Endothelial cell of umbilical vein (primary cell): ENCODE measurements at regions not wholly inside any gene's neighbourhood (a gene's known extent, or its start where the extent isn't known, plus 50 kb on each side); places are given as distances from the start of the nearest gene placed in this dataset.

Experiments
- BruUV-seq: library from RNA; stranded (reverse); fragments of 400-500 nt; replicated peaks from 2 replicates; lab custom pipeline; 2021; lab: Mats Ljungman, UMichigan
- CTCF ChIA-PET: fragments of 300-600, 350-600 bp; sonication (Branson Sonifier 250); formaldehyde crosslinking; loops from one replicate; lab custom pipeline; 2021; ENCODE audit warnings: antibody characterized with exemption, inconsistent platforms; lab: Charles Lee
- POLR2A ChIA-PET: fragments of 300-600, 350-600 bp; sonication (Branson Sonifier 250); formaldehyde crosslinking; loops from one replicate; lab custom pipeline; 2021; ENCODE audit warnings: antibody characterized with exemption, inconsistent platforms; lab: Charles Lee
- DNase-seq: peaks from one replicate; pipeline ENCODE4 v3.0.0-alpha.2; 2011; ENCODE audit warnings: low read depth, low spot score
- FAIRE-seq: peaks from 2 replicates; lab custom pipeline; 2011; peaks lifted over from hg19 to GRCh38; lab: Jason Lieb, UNC
- H2AFZ ChIP-seq: 2 replicates; pipeline ENCODE4 v1.6.0; 2012; ENCODE audit warnings: low read depth, low read length, control low read depth, inconsistent platforms
- H3K27ac ChIP-seq: 2 replicates; pipeline ENCODE4 v1.5.1; 2011; ENCODE audit warnings: low read depth, mild to moderate bottlenecking, control low read depth, low read length, moderate library complexity; ENCODE audit not compliant: insufficient read depth
- H3K27me3 ChIP-seq, 2 experiments: 2 replicates each; pipeline versions ENCODE4 v1.6.0 to v1.6.1; 2011; ENCODE audit warnings: low read length in 2 of 2, mixed read lengths in 1 of 2; ENCODE audit not compliant: control insufficient read depth in 2 of 2, insufficient read depth in 2 of 2
- H3K36me3 ChIP-seq, 2 experiments: 2 replicates in 1 of 2; 3 replicates in 1 of 2; pipeline ENCODE4 v1.5.1; 2011; ENCODE audit warnings: low read length in 2 of 2, mild to moderate bottlenecking in 1 of 2, moderate library complexity in 1 of 2; ENCODE audit not compliant: control insufficient read depth in 2 of 2, insufficient read depth in 2 of 2; ENCODE audit errors: extremely low read depth in 1 of 2
- H3K4me1 ChIP-seq: 3 replicates; pipeline ENCODE4 v1.5.1; 2011; ENCODE audit warnings: mild to moderate bottlenecking, low read length; ENCODE audit not compliant: control insufficient read depth, insufficient read depth; ENCODE audit errors: extremely low read depth
- H3K4me2 ChIP-seq: 2 replicates; pipeline ENCODE4 v1.6.1; 2011; ENCODE audit warnings: low read length, control low read depth, mixed read lengths; ENCODE audit not compliant: insufficient read depth
- H3K4me3 ChIP-seq, 3 experiments: fragments of 200-600 bp in 1 of 3; sonication (generic), shearing (Covaris generic) in 1 of 3; replicated peaks in 1 of 3; 2 replicates each; pipeline ENCODE4 v1.5.1; 2011 to 2016; ENCODE audit warnings: control low read depth in 3 of 3, low read length in 3 of 3, mild to moderate bottlenecking in 2 of 3, inconsistent platforms in 1 of 3, low read depth in 1 of 3, moderate library complexity in 1 of 3; ENCODE audit not compliant: insufficient read depth in 1 of 3
- H3K79me2 ChIP-seq: 2 replicates; pipeline ENCODE4 v1.6.0; 2012; ENCODE audit warnings: low read length, inconsistent platforms; ENCODE audit not compliant: control insufficient read depth, insufficient read depth
- H3K9ac ChIP-seq: replicated peaks from 2 replicates; pipeline ENCODE3; 2011; ENCODE audit warnings: low read length, control low read depth; ENCODE audit not compliant: insufficient read depth; ENCODE audit errors: extremely low read depth
- H3K9me1 ChIP-seq: replicated peaks from 3 replicates; pipeline ENCODE4 v1.6.0; 2011; ENCODE audit warnings: mild to moderate bottlenecking, low read length; ENCODE audit not compliant: control insufficient read depth, insufficient read depth; ENCODE audit errors: extremely low read depth
- H3K9me3 ChIP-seq: replicated peaks from 2 replicates; pipeline ENCODE4 v1.5.1; 2012; ENCODE audit warnings: low read length, inconsistent platforms; ENCODE audit not compliant: control insufficient read depth, insufficient read depth
- H4K20me1 ChIP-seq: replicated peaks from 2 replicates; pipeline ENCODE3; 2011; ENCODE audit warnings: mild to moderate bottlenecking, low read length; ENCODE audit not compliant: control insufficient read depth, insufficient read depth; ENCODE audit errors: extremely low read depth
- CTCF ChIP-seq, 2 donors: IDR thresholded peaks; 1 replicate in 1 of 2; 2 replicates in 1 of 2; pipeline ENCODE4 v1.5.1; 2011; ENCODE audit warnings: low read length in 2 of 2, mild to moderate bottlenecking in 2 of 2, moderate library complexity in 2 of 2, control low read depth in 1 of 2, inconsistent platforms in 1 of 2, low read depth in 1 of 2; ENCODE audit not compliant: insufficient read depth in 1 of 2; ENCODE audit errors: extremely low read depth in 1 of 2
- EZH2 ChIP-seq: IDR thresholded peaks from 2 replicates; pipeline ENCODE4 v1.6.1; 2012; ENCODE audit warnings: borderline replicate concordance, low read depth, mild to moderate bottlenecking, moderate library complexity, low read length, inconsistent platforms; ENCODE audit not compliant: severe bottlenecking
- FOS ChIP-seq: IDR thresholded peaks from 2 replicates; pipeline ENCODE4 v1.6.1; 2011; ENCODE audit warnings: mild to moderate bottlenecking, low read length, moderate library complexity, borderline replicate concordance; ENCODE audit not compliant: insufficient read depth
- GATA2 ChIP-seq: IDR thresholded peaks from 2 replicates; pipeline ENCODE4 v1.7.0; 2011; ENCODE audit warnings: low read depth, mild to moderate bottlenecking, moderate library complexity, mixed read lengths, low read length; ENCODE audit not compliant: insufficient read length, insufficient read depth
- JUN ChIP-seq: IDR thresholded peaks from 2 replicates; pipeline ENCODE4 v1.6.1; 2011; ENCODE audit warnings: borderline replicate concordance, low read depth; ENCODE audit not compliant: insufficient read length, insufficient read depth
- MAX ChIP-seq: IDR thresholded peaks from 2 replicates; pipeline ENCODE4 v1.6.1; 2011; ENCODE audit not compliant: insufficient read depth, insufficient read length
- MYC ChIP-seq: IDR thresholded peaks from one replicate; pipeline ENCODE4 v1.6.1; 2011; ENCODE audit warnings: mild to moderate bottlenecking, low read depth, low read length
- POLR2A ChIP-seq: IDR thresholded peaks from 2 replicates; pipeline ENCODE4 v1.6.1; 2012; ENCODE audit warnings: low read depth, mild to moderate bottlenecking, control low read depth, low read length
- POLR2AphosphoS5 ChIP-seq: IDR thresholded peaks from 2 replicates; pipeline ENCODE4 v1.6.1; 2012; ENCODE audit warnings: low read depth, mild to moderate bottlenecking, control low read depth, low read length, moderate library complexity; ENCODE audit not compliant: insufficient read depth
- dilution Hi-C: fragments of 300-500 bp; cut with MboI; formaldehyde crosslinking; loops from one replicate; pipeline ENCODE4 v1.15.0; 2019; ENCODE audit warnings: low sequenced_read_pairs; ENCODE audit not compliant: extremely low pct_ligation_motif_present
- intact Hi-C: fragments of 100-400 bp; cut with micrococcal nuclease; formaldehyde crosslinking; loops from one replicate; pipeline ENCODE4 v1.10.0; 2022

GRCh38 chr6:91877994-91878393, 1291.1 kb upstream of the MAP3K7 start:
- H3K9ac ChIP-seq = no peak overlapping the region
- H3K9me3 ChIP-seq = no peaks in the 10 kb centered on the region
- no peaks in the 10 kb centered on the region for H3K27me3 ChIP-seq
- no peak overlapping the region for H3K4me3 ChIP-seq
- no peak overlapping the region for H3K27ac ChIP-seq
- H4K20me1 ChIP-seq = no peaks in the 10 kb centered on the region
- POLR2A ChIA-PET = no interaction called here
- intact Hi-C loops (no loop called here), dilution Hi-C loops (no loop called here)
- DNase-seq (no peak), FAIRE-seq (no peak)
- H3K9me1 ChIP-seq = no peaks in the 10 kb centered on the region
- H3K79me2 ChIP-seq = no peaks in the 10 kb centered on the region
- no peak for TF ChIP-seq FOS
- no peak for TF ChIP-seq CTCF (IDR thresholded peaks at IDR 0.05; ENCODE audit: extremely low read depth in 1 of 2, insufficient read depth in 1 of 2, low read depth in 1 of 2, low read length in 2 of 2)
- no peak for TF ChIP-seq MAX
- TF ChIP-seq POLR2A = no peak
- no peak overlapping the region for H2AFZ ChIP-seq
- no peaks in the 10 kb centered on the region for H3K4me1 ChIP-seq
- no peaks in the 10 kb centered on the region for H3K36me3 ChIP-seq
- no peak overlapping the region for H3K4me2 ChIP-seq
- no TSS peak for BruUV-seq
- CTCF ChIA-PET = no interaction called here

GRCh38 chr6:91874971-91875370, 1288.1 kb upstream of the MAP3K7 start:
- POLR2A ChIA-PET = no interaction called here
- H3K79me2 ChIP-seq = no peaks in the 10 kb centered on the region
- TF ChIP-seq FOS (no peak), POLR2A (no peak), JUN (no peak), EZH2 (no peak), CTCF (IDR thresholded peaks at IDR 0.05; ENCODE audit: extremely low read depth in 1 of 2, insufficient read depth in 1 of 2, low read depth in 1 of 2, low read length in 2 of 2) (no peak), MYC (no peak), POLR2AphosphoS5 (no peak), GATA2 (no peak), MAX (no peak)
- no peaks in the 10 kb centered on the region for H3K27me3 ChIP-seq
- H3K9me1 ChIP-seq = no peaks in the 10 kb centered on the region
- no peak overlapping the region for H3K27ac ChIP-seq
- no TSS peak for BruUV-seq
- CTCF ChIA-PET = no interaction called here
- H2AFZ ChIP-seq = no peak overlapping the region
- no peak overlapping the region for H3K4me3 ChIP-seq
- intact Hi-C loops (no loop called here), dilution Hi-C loops (no loop called here)
- no peaks in the 10 kb centered on the region for H3K36me3 ChIP-seq
- DNase-seq = no peak
- H3K4me1 ChIP-seq = no peaks in the 10 kb centered on the region
- H3K9me3 ChIP-seq = no peaks in the 10 kb centered on the region
- no peak overlapping the region for H3K4me2 ChIP-seq
- no peak overlapping the region for H3K9ac ChIP-seq
- H4K20me1 ChIP-seq = no peaks in the 10 kb centered on the region
- no peak for FAIRE-seq
